K562 (cell line): ENCODE measurements at regions not wholly inside any gene's neighbourhood (a gene's known extent, or its start where the extent isn't known, plus 50 kb on each side); places are given as distances from the start of the nearest gene placed in this dataset.

ENCODE experiments used
- EZH2 ChIP-seq: IDR thresholded peaks from 2 replicates; pipeline ENCODE4 v1.6.1; 2012; ENCODE audit warnings: low read depth, mild to moderate bottlenecking, inconsistent platforms, low read length, borderline replicate concordance
- POLR2A ChIP-seq: fragments of 450-650 bp; conservative IDR thresholded peaks from 2 replicates; pipeline ENCODE4 v1.6.1; 2016
- POLR2AphosphoS2 ChIP-seq: IDR thresholded peaks from 2 replicates; pipeline ENCODE4 v1.6.1; 2012; ENCODE audit warnings: low read length, improper control_type of control experiment

DNA sequence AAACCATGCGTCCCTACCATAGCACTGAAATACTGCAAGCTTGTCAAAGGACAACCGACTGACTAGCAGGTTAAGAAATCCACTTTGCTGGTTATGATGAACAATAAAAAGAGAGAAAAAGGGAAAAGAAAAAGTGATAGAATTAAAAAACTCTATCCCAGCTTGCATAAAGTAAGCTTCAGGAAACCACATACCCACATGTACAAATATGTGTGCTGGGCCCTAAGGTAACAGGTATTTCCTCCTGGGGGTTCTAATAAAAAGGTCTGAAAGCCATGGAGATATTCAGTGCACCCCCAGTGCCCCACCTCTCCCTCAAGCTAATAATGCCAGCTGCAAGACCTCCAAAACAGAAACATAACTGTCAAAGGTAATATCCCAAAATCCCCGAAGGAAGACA lies 248.6 kb upstream of the KLF14 start:
- TF ChIP-seq EZH2 (no peak), POLR2A (no peak), POLR2AphosphoS2 (no peak)
